ENCODE measurements at regions not wholly inside any gene's neighbourhood (a gene's known extent, or its start where the extent isn't known, plus 50 kb on each side); places are given as distances from the start of the nearest gene placed in this dataset.

GRCh38 chrX:147741776-147742175 is 169.9 kb upstream of the FMR1 start:
- H4K20me1 ChIP-seq (ENCODE audit: insufficient read depth): no peaks in the 10 kb centered on the region
- H3K4me3 ChIP-seq (ENCODE audit: low read length): no peak overlapping the region
- no peak overlapping the region for H3K4me2 ChIP-seq (ENCODE audit: low read length)
- no peaks in the 10 kb centered on the region for H3F3A ChIP-seq (ENCODE audit: insufficient read depth, low read length, poor library complexity, severe bottlenecking)
- H2AFZ ChIP-seq (ENCODE audit: low read depth, low read length): no peak overlapping the region
- H3K27ac ChIP-seq (ENCODE audit: low read length): no peak overlapping the region
- no peaks in the 10 kb centered on the region for H3K36me3 ChIP-seq (ENCODE audit: insufficient read depth, low read length)
- no peaks in the 10 kb centered on the region for H3K9me2 ChIP-seq (ENCODE audit: insufficient read depth, low read length)
- TF ChIP-seq RAD21 (conservative IDR thresholded peaks at IDR 0.05) (no peak), EZH2 (IDR thresholded peaks at IDR 0.05; ENCODE audit: borderline replicate concordance, insufficient read depth, low read length, poor library complexity, severe bottlenecking) (no peak), CTCF (IDR thresholded peaks at IDR 0.05; ENCODE audit: poor library complexity, severe bottlenecking) (no peak), TAF1 (IDR thresholded peaks at IDR 0.05; ENCODE audit: low read depth) (no peak), REST (IDR thresholded peaks at IDR 0.05; ENCODE audit: borderline replicate concordance) (no peak), SMC3 (conservative IDR thresholded peaks at IDR 0.05; ENCODE audit: poor library complexity) (no peak), EP300 (conservative IDR thresholded peaks at IDR 0.05; ENCODE audit: poor library complexity, severe bottlenecking) (no peak), MXI1 (conservative IDR thresholded peaks at IDR 0.05; ENCODE audit: poor library complexity, severe bottlenecking) (no peak), POLR2AphosphoS5 (IDR thresholded peaks at IDR 0.05) (no peak)
- no peaks in the 10 kb centered on the region for H3K79me2 ChIP-seq (replicated peaks; ENCODE audit: insufficient read depth, low read length)
- H3K27me3 ChIP-seq (ENCODE audit: insufficient read depth, low read depth, low read length): no peaks in the 10 kb centered on the region
- no peaks in the 10 kb centered on the region for H3K9me3 ChIP-seq (ENCODE audit: low read length)
- no peak overlapping the region for H3K9ac ChIP-seq (ENCODE audit: low read length)

- Histone ChIP-seq H3K4me2 (ENCODE audit: low read length) (no peak overlapping the region), H3K27ac (ENCODE audit: low read length) (no peak overlapping the region), H3K27me3 (ENCODE audit: insufficient read depth, low read depth, low read length) (no peaks in the 10 kb centered on the region), H2AFZ (ENCODE audit: low read depth, low read length) (no peak overlapping the region), H3K79me2 (replicated peaks; ENCODE audit: insufficient read depth, low read length) (no peaks in the 10 kb centered on the region), H3K4me3 (ENCODE audit: low read length) (no peak overlapping the region), H3K9me2 (ENCODE audit: insufficient read depth, low read length) (no peaks in the 10 kb centered on the region), H3F3A (ENCODE audit: insufficient read depth, low read length, poor library complexity, severe bottlenecking) (no peaks in the 10 kb centered on the region), H3K36me3 (ENCODE audit: insufficient read depth, low read length) (no peaks in the 10 kb centered on the region), H4K20me1 (ENCODE audit: insufficient read depth) (no peaks in the 10 kb centered on the region), H3K9ac (ENCODE audit: low read length) (no peak overlapping the region), H3K9me3 (ENCODE audit: low read length) (no peaks in the 10 kb centered on the region)
- TF ChIP-seq RAD21 (conservative IDR thresholded peaks at IDR 0.05) (no peak), EZH2 (IDR thresholded peaks at IDR 0.05; ENCODE audit: borderline replicate concordance, insufficient read depth, low read length, poor library complexity, severe bottlenecking) (no peak)
These were observed 162.4 kb upstream of the FMR1 start for GRCh38 chrX:147749308-147749707.

DNA sequence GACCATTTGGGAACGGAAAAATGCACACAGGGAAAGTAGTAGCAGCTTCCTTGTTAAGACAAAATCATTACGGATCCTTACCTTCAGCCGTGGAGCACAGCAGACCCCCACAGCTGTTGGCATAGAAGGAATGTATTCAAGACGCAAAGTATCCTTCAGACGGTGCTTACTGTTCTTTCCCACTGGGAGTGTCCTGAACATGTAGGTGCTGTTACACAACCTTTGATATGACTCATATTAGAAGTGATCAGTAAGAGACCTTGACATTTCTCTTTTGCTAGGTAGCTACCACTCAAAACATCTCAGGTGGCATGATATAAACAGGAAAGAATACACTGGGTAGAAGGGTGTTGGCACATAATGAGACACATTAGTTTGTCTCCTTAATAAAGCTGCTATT is 154.0 kb upstream of the FMR1 start:
- H3K9ac ChIP-seq (ENCODE audit: low read length): no peak overlapping the region
- no peaks in the 10 kb centered on the region for H4K20me1 ChIP-seq (ENCODE audit: insufficient read depth)
- H3K9me3 ChIP-seq (ENCODE audit: low read length): no peaks in the 10 kb centered on the region
- no peak overlapping the region for H3K4me2 ChIP-seq (ENCODE audit: low read length)
- H3K9me2 ChIP-seq (ENCODE audit: insufficient read depth, low read length): no peaks in the 10 kb centered on the region
- H3K27ac ChIP-seq (ENCODE audit: low read length): no peak overlapping the region
- H3K27me3 ChIP-seq (ENCODE audit: insufficient read depth, low read depth, low read length): no peaks in the 10 kb centered on the region
- H3K4me3 ChIP-seq (ENCODE audit: low read length): no peak overlapping the region
- no peaks in the 10 kb centered on the region for H3K36me3 ChIP-seq (ENCODE audit: insufficient read depth, low read length)
- no peaks in the 10 kb centered on the region for H3F3A ChIP-seq (ENCODE audit: insufficient read depth, low read length, poor library complexity, severe bottlenecking)
- H2AFZ ChIP-seq (ENCODE audit: low read depth, low read length): no peak overlapping the region
- no peaks in the 10 kb centered on the region for H3K79me2 ChIP-seq (replicated peaks; ENCODE audit: insufficient read depth, low read length)
- TF ChIP-seq EP300 (conservative IDR thresholded peaks at IDR 0.05; ENCODE audit: poor library complexity, severe bottlenecking): no peak
- no peak for TF ChIP-seq CTCF (IDR thresholded peaks at IDR 0.05; ENCODE audit: poor library complexity, severe bottlenecking)
- no peak for TF ChIP-seq TAF1 (IDR thresholded peaks at IDR 0.05; ENCODE audit: low read depth)
- no peak for TF ChIP-seq SMC3 (conservative IDR thresholded peaks at IDR 0.05; ENCODE audit: poor library complexity)
- no peak for TF ChIP-seq REST (IDR thresholded peaks at IDR 0.05; ENCODE audit: borderline replicate concordance)
- no peak for TF ChIP-seq POLR2AphosphoS5 (IDR thresholded peaks at IDR 0.05)
- no peak for TF ChIP-seq RAD21 (conservative IDR thresholded peaks at IDR 0.05)
- no peak for TF ChIP-seq EZH2 (IDR thresholded peaks at IDR 0.05; ENCODE audit: borderline replicate concordance, insufficient read depth, low read length, poor library complexity, severe bottlenecking)

All from neural cell (in vitro differentiated cells).